ENCODE measurements at regions not wholly inside any gene's neighbourhood (a gene's known extent, or its start where the extent isn't known, plus 50 kb on each side); places are given as distances from the start of the nearest gene placed in this dataset.

DNA sequence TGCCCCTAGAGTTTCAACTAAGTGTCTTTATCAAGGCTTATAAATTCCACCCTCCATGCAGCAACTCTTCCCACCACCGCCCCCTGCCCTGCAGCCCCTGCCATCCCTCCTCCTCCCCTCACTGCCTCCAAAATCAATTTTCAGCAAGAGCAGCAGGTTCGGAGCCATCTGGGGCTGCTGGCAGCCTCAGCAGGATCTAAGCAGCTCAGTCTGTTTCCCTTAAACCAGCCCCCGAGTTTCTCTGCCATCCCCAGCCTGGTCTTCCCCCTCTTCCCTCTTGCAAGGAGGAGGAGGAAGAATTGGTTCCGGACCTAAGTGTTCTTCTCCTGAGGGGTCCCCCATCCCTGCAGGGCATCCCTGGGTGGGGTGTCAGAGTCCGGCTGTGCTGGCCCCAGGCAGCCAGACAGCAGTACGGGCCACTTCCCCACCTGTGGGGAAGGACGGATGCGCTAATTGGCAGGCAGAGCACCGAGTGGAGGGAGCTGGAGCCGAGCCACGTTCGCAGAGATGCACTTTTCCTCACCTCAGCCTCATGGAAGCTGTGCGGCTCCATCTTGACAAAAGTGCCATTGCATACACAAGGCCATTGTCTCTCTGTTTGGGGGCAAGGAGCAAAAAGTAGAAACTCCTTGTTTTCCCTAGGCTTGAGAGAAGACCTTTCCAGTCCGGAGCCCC is 189.3 kb downstream of the KCNA5 start:
- CTCF ChIA-PET = no interaction called here
- Histone ChIP-seq H3K27ac (ENCODE audit: extremely low read depth, low read depth, low read length) (no peak overlapping the region), H3K4me3 (ENCODE audit: low read depth, low read length) (no peak overlapping the region), H3K4me1 (ENCODE audit: control insufficient read depth, insufficient read depth, low read length) (no peaks in the 10 kb centered on the region), H3K9me3 (ENCODE audit: control insufficient read depth, insufficient read depth, low read depth, low read length) (no peaks in the 10 kb centered on the region), H3K36me3 (ENCODE audit: control insufficient read depth in 2 of 2, insufficient read depth in 1 of 2, low read length in 2 of 2) (no peaks in the 10 kb centered on the region)
- no peak for TF ChIP-seq SCRT1 (tag by site-specific recombination; IDR thresholded peaks at IDR 0.05; ENCODE audit: borderline replicate concordance)
- no peak for TF ChIP-seq ZNF146 (tag by site-specific recombination; IDR thresholded peaks at IDR 0.05)
- no peak for TF ChIP-seq ZNF311 (tag by site-specific recombination; IDR thresholded peaks at IDR 0.05; ENCODE audit: borderline replicate concordance)
- TF ChIP-seq, protein P1, sequence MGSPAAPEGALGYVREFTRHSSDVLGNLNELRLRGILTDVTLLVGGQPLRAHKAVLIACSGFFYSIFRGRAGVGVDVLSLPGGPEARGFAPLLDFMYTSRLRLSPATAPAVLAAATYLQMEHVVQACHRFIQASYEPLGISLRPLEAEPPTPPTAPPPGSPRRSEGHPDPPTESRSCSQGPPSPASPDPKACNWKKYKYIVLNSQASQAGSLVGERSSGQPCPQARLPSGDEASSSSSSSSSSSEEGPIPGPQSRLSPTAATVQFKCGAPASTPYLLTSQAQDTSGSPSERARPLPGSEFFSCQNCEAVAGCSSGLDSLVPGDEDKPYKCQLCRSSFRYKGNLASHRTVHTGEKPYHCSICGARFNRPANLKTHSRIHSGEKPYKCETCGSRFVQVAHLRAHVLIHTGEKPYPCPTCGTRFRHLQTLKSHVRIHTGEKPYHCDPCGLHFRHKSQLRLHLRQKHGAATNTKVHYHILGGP (tag by site-specific recombination; IDR thresholded peaks at IDR 0.05) = no peak
- TF ChIP-seq ZNF629 (tag by site-specific recombination; IDR thresholded peaks at IDR 0.05) = no peak
- TF ChIP-seq ZIC2 (tag by site-specific recombination; IDR thresholded peaks at IDR 0.05) = peak; percentile 69
- TF ChIP-seq ZBTB20 (tag by site-specific recombination; IDR thresholded peaks at IDR 0.05) = no peak
- no peak for TF ChIP-seq ZSCAN16 (tag by site-specific recombination; IDR thresholded peaks at IDR 0.05)
- POLR2A ChIA-PET = no interaction called here

DNA sequence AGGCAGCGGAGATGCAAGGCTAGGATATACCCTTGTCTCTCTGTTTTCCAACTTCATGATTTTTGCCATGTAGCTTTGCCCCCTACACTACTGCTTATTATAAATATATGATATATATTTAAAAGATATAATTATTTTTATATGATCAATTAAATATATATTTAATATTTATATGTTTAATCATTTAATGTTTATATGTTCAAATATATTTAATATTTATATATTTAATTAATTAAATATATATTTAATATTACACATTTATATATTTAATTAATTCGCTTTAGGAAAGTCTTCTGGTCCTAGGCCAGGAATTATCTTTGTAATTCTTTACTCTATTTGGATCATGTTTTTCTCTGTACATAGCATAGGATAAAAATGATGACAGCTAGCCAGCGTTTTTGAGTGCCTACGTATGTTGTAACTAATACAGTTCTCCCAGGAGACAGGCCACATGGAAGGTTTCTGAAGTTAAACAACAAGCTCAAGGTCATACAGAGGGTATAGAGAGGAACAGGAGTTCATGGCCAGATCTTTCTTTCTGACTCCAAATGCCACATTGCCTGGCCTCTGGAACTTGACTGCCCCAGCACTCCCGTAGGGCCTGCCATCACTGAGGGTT is 192.5 kb downstream of the KCNA5 start:
- no peak overlapping the region for H3K27ac ChIP-seq (ENCODE audit: extremely low read depth, low read depth, low read length)
- ChIA-PET CTCF (interaction anchor here (0.5 kb wide), 1 partner anchor 371 kb away, joined by 4 read pairs; no protein-coding TSS in a partner anchor), POLR2A (no interaction called here)
- H3K9me3 ChIP-seq (ENCODE audit: control insufficient read depth, insufficient read depth, low read depth, low read length) = no peaks in the 10 kb centered on the region
- TF ChIP-seq ZSCAN30 (tag by site-specific recombination; IDR thresholded peaks at IDR 0.05) (no peak), ZNF701 (tag by site-specific recombination; IDR thresholded peaks at IDR 0.05) (no peak), ZNF324 (tag by site-specific recombination; IDR thresholded peaks at IDR 0.05) (no peak), ZNF132 (tag by site-specific recombination; IDR thresholded peaks at IDR 0.05; ENCODE audit: borderline replicate concordance) (no peak), ZNF16 (tag by site-specific recombination; IDR thresholded peaks at IDR 0.05; ENCODE audit: low read depth) (no peak), ZNF138 (tag by site-specific recombination; IDR thresholded peaks at IDR 0.05; ENCODE audit: borderline replicate concordance) (no peak), ZNF48 (tag by site-specific recombination; IDR thresholded peaks at IDR 0.05) (no peak)
- TF ChIP-seq, protein P2, sequence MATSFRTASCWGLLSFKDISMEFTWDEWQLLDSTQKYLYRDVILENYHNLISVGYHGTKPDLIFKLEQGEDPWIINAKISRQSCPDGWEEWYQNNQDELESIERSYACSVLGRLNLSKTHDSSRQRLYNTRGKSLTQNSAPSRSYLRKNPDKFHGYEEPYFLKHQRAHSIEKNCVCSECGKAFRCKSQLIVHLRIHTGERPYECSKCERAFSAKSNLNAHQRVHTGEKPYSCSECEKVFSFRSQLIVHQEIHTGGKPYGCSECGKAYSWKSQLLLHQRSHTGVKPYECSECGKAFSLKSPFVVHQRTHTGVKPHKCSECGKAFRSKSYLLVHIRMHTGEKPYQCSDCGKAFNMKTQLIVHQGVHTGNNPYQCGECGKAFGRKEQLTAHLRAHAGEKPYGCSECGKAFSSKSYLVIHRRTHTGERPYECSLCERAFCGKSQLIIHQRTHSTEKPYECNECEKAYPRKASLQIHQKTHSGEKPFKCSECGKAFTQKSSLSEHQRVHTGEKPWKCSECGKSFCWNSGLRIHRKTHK (tag by site-specific recombination; IDR thresholded peaks at IDR 0.05) = no peak
- no peak overlapping the region for H3K4me3 ChIP-seq (ENCODE audit: low read depth, low read length)
- H3K36me3 ChIP-seq (ENCODE audit: control insufficient read depth in 2 of 2, insufficient read depth in 1 of 2, low read length in 2 of 2) = no peaks in the 10 kb centered on the region
- H3K4me1 ChIP-seq (ENCODE audit: control insufficient read depth, insufficient read depth, low read length) = no peaks in the 10 kb centered on the region

DNA sequence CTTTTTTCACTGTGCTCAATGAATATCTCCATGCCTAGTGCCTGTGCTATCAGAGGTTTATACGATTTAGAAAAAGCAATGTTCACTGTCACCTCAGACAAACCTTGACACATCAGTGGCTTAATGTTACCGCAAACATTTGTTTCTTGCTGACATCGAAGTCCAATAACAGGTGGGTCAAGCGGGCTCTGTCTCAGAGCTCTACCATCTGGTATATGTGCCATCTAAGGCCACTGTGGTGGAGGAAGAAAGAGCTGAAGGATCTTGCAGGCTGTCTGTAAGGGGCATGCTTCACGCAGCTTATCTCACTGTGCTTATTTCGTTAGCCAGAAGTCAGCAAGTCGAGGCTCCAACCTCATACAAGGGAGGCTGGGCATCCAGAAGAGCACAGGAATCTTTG is 189.5 kb upstream of the NTF3 start:
- H3K36me3 ChIP-seq (ENCODE audit: control insufficient read depth in 2 of 2, insufficient read depth in 1 of 2, low read length in 2 of 2) = no peaks in the 10 kb centered on the region
- no peak overlapping the region for H3K4me3 ChIP-seq (ENCODE audit: low read depth, low read length)
- no peak overlapping the region for H3K27ac ChIP-seq (ENCODE audit: extremely low read depth, low read depth, low read length)
- H3K9me3 ChIP-seq (ENCODE audit: control insufficient read depth, insufficient read depth, low read depth, low read length) = no peaks in the 10 kb centered on the region
- H3K4me1 ChIP-seq (ENCODE audit: control insufficient read depth, insufficient read depth, low read length) = peaks cover 6% of the 10 kb centered on the region; the same call in 1 of the 2 replicates
- CTCF ChIA-PET = interaction anchor here (0.5 to 0.7 kb wide), 3 partner anchors 136 to 377 kb away, joined by 3 to 4 read pairs (median 4); no protein-coding TSS in a partner anchor
- POLR2A ChIA-PET = no interaction called here
- no peak for TF ChIP-seq ZNF112 (tag by site-specific recombination; IDR thresholded peaks at IDR 0.05)
- no peak for TF ChIP-seq ZNF175 (tag by site-specific recombination; IDR thresholded peaks at IDR 0.05)
- no peak for TF ChIP-seq YY2 (tag by site-specific recombination; IDR thresholded peaks at IDR 0.05)
- TF ChIP-seq ZNF221 (tag by site-specific recombination; IDR thresholded peaks at IDR 0.05; ENCODE audit: borderline replicate concordance) = no peak
- TF ChIP-seq GLIS2 (tag by site-specific recombination; IDR thresholded peaks at IDR 0.05) = no peak
- TF ChIP-seq SP3 (tag by site-specific recombination; IDR thresholded peaks at IDR 0.05) = no peak
- TF ChIP-seq, protein P3, sequence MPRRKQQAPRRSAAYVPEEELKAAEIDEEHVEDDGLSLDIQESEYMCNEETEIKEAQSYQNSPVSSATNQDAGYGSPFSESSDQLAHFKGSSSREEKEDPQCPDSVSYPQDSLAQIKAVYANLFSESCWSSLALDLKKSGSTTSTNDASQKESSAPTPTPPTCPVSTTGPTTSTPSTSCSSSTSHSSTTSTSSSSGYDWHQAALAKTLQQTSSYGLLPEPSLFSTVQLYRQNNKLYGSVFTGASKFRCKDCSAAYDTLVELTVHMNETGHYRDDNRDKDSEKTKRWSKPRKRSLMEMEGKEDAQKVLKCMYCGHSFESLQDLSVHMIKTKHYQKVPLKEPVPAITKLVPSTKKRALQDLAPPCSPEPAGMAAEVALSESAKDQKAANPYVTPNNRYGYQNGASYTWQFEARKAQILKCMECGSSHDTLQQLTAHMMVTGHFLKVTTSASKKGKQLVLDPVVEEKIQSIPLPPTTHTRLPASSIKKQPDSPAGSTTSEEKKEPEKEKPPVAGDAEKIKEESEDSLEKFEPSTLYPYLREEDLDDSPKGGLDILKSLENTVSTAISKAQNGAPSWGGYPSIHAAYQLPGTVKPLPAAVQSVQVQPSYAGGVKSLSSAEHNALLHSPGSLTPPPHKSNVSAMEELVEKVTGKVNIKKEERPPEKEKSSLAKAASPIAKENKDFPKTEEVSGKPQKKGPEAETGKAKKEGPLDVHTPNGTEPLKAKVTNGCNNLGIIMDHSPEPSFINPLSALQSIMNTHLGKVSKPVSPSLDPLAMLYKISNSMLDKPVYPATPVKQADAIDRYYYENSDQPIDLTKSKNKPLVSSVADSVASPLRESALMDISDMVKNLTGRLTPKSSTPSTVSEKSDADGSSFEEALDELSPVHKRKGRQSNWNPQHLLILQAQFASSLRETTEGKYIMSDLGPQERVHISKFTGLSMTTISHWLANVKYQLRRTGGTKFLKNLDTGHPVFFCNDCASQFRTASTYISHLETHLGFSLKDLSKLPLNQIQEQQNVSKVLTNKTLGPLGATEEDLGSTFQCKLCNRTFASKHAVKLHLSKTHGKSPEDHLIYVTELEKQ (tag by site-specific recombination; IDR thresholded peaks at IDR 0.05; ENCODE audit: borderline replicate concordance) = no peak
- TF ChIP-seq, protein P4, sequence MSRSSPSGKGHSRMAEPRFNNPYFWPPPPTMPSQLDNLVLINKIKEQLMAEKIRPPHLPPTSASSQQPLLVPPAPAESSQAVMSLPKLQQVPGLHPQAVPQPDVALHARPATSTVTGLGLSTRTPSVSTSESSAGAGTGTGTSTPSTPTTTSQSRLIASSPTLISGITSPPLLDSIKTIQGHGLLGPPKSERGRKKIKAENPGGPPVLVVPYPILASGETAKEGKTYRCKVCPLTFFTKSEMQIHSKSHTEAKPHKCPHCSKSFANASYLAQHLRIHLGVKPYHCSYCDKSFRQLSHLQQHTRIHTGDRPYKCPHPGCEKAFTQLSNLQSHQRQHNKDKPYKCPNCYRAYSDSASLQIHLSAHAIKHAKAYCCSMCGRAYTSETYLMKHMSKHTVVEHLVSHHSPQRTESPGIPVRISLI (tag by site-specific recombination; IDR thresholded peaks at IDR 0.05) = no peak
- TF ChIP-seq ZNF2 (tag by site-specific recombination; IDR thresholded peaks at IDR 0.05) = no peak
